Calu3 (cell line): ENCODE measurements at regions not wholly inside any gene's neighbourhood (a gene's known extent, or its start where the extent isn't known, plus 50 kb on each side); places are given as distances from the start of the nearest gene placed in this dataset.

ENCODE experiments used
- BruUV-seq: library from RNA; stranded (reverse); fragments of 400-500 nt; replicated peaks from 2 replicates; lab custom pipeline; 2021; lab: Mats Ljungman, UMichigan
- CTCF ChIA-PET: fragments of 300-600 bp; sonication (Branson Sonifier 250); formaldehyde crosslinking; loops from one replicate; lab custom pipeline; 2022; ENCODE audit warnings: antibody characterized with exemption; lab: Charles Lee
- DNase-seq: peaks from one replicate; pipeline ENCODE4 v3.0.0; 2022
- H3K27ac Mint-ChIP-seq: one replicate; pipeline ENCODE4 v1.8.0; 2022; ENCODE audit warnings: mixed read lengths; ENCODE audit not compliant: unreplicated experiment
- H3K27me3 Mint-ChIP-seq: one replicate; pipeline ENCODE4 v1.8.0; 2022; ENCODE audit warnings: mixed read lengths; ENCODE audit not compliant: unreplicated experiment
- H3K36me3 Mint-ChIP-seq: one replicate; pipeline ENCODE4 v1.8.0; 2022; ENCODE audit warnings: mild to moderate bottlenecking, moderate library complexity, mixed read lengths; ENCODE audit not compliant: insufficient read depth, unreplicated experiment
- H3K4me1 Mint-ChIP-seq: one replicate; pipeline ENCODE4 v1.8.0; 2022; ENCODE audit warnings: mild to moderate bottlenecking, low read depth, mixed read lengths; ENCODE audit not compliant: unreplicated experiment
- H3K4me3 Mint-ChIP-seq: one replicate; pipeline ENCODE4 v1.8.0; 2022; ENCODE audit warnings: mild to moderate bottlenecking, low read depth, moderate library complexity, mixed read lengths; ENCODE audit not compliant: unreplicated experiment
- H3K9me3 Mint-ChIP-seq: one replicate; pipeline ENCODE4 v1.8.0; 2022; ENCODE audit warnings: low read depth, mixed read lengths; ENCODE audit not compliant: unreplicated experiment
- intact Hi-C: fragments of 100-400 bp; cut with micrococcal nuclease; formaldehyde crosslinking; loops from one replicate; pipeline ENCODE4 v1.10.0; 2022; ENCODE audit not compliant: unreplicated experiment
- TF ChIP-seq, protein P1 (sequence below): fragments of 200-600 bp; IDR thresholded peaks from one replicate; pipeline ENCODE4 v1.8.0; 2022; ENCODE audit warnings: antibody characterized with exemption; ENCODE audit not compliant: unreplicated experiment

DNA sequence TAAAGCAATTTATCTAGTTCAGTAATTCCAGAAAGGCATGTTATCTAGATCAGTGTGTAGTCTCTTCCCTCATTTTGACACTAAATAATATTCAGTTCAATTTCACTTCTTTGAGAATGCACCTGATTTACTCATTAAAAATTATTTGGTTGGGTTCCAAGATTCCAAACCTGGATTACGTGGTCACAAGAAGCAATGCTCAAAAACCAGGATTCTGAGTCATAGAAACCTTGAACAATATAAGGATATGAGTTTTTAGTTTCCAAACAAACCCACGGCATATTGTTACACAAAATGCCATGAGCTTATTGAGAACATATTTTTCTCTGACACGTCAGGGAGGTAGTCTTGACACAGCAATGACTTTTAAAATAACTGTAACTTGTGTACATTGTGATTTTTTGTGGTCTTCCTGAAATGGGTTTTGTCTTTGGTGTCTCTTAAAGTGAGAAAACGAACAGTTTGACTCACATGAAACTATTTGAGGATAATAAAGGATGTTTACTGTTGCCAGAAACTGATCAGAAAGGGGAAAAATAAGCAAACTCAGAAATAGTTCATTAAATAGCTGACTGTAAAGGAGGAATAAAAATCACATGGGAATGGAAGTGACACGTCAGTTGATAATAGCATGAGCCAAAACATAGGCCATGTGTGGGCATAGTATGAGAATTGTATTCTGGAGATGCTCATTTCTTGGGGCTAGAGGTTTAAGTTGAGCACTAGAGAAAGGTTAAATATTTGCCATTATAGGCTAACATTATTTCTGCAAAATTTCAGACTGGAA is 617.7 kb upstream of the CDH2 start:
- no peak for DNase-seq
- Mint-ChIP-seq H3K36me3 (no peaks in the 10 kb centered on the region), H3K4me1 (peaks cover 66% of the 10 kb centered on the region), H3K4me3 (peak overlapping the region; percentile 47), H3K9me3 (peaks cover 4% of the 10 kb centered on the region), H3K27me3 (no peaks in the 10 kb centered on the region), H3K27ac (peak overlapping the region; percentile 90)
- CTCF ChIA-PET = no interaction called here
- TF ChIP-seq, protein P1, sequence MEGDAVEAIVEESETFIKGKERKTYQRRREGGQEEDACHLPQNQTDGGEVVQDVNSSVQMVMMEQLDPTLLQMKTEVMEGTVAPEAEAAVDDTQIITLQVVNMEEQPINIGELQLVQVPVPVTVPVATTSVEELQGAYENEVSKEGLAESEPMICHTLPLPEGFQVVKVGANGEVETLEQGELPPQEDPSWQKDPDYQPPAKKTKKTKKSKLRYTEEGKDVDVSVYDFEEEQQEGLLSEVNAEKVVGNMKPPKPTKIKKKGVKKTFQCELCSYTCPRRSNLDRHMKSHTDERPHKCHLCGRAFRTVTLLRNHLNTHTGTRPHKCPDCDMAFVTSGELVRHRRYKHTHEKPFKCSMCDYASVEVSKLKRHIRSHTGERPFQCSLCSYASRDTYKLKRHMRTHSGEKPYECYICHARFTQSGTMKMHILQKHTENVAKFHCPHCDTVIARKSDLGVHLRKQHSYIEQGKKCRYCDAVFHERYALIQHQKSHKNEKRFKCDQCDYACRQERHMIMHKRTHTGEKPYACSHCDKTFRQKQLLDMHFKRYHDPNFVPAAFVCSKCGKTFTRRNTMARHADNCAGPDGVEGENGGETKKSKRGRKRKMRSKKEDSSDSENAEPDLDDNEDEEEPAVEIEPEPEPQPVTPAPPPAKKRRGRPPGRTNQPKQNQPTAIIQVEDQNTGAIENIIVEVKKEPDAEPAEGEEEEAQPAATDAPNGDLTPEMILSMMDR = no peak
- intact Hi-C loops = loop anchor here (10.0 kb wide), 1 partner anchor 360 kb away; no protein-coding TSS in a partner anchor
- no TSS peak for BruUV-seq

DNA sequence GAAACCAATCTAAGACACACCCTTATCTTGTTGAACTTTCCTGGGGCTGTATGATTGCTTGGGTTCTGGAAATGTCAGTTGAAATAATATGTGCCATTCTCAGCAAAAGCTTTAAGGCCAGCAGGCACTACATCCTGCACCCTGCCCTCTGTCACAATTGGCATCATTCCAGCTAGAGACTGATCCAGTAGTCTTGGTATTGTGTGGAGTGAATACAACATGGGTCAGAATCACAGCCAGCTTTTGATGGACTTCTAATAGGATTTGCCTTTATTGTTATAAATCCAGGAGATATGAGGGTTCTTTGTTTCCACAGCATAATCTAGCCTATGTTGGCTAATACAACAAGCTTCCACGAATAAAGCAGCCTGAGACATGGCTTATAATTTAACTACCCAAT is 617.0 kb upstream of the CDH2 start:
- BruUV-seq = no TSS peak
- Mint-ChIP-seq H3K9me3 (peaks cover 4% of the 10 kb centered on the region), H3K27me3 (no peaks in the 10 kb centered on the region), H3K4me3 (no peak overlapping the region), H3K36me3 (no peaks in the 10 kb centered on the region), H3K4me1 (peaks cover 73% of the 10 kb centered on the region), H3K27ac (peak overlapping the region; percentile 90)
- CTCF ChIA-PET = no interaction called here
- TF ChIP-seq, protein P1 = no peak
- DNase-seq = no peak
- intact Hi-C loops = loop anchor here (10.0 kb wide), 1 partner anchor 361 kb away; no protein-coding TSS in a partner anchor

- TF ChIP-seq, protein P1 = no peak
- Mint-ChIP-seq H3K4me3 (peak overlapping the region; percentile 66), H3K36me3 (no peaks in the 10 kb centered on the region), H3K9me3 (no peaks in the 10 kb centered on the region), H3K4me1 (peaks cover 76% of the 10 kb centered on the region), H3K27me3 (no peaks in the 10 kb centered on the region), H3K27ac (peak overlapping the region; percentile 97)
- intact Hi-C loops = loop anchor here (10.0 kb wide), 1 partner anchor 362 kb away; no protein-coding TSS in a partner anchor
- CTCF ChIA-PET = interaction anchor here (0.7 kb wide), 1 partner anchor 21 kb away, joined by 7 read pairs; no protein-coding TSS in a partner anchor
- no peak for DNase-seq
- no TSS peak for BruUV-seq
Observed at GRCh38 chr18:28792404-28793086, 615.6 kb upstream of the CDH2 start.

DNA sequence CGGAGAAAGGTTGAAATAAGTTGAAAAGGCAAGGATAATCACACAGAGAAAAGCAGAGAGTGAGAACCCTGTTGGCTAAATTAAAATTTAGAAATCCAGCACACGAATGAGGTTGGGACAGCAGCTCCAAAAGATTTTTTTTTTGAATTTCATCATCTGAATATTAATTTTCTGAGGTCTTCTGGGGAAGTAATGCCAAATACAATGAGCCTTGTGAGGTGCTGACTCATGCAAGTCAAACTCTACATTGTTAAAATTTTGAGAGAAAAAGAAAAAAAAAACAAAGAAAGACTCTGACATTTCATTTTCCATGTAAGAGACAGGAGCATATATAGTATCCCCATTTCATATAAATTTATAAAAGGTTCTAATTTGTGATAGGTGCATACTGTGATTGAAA is 614.2 kb upstream of the CDH2 start:
- H3K27me3 Mint-ChIP-seq = no peaks in the 10 kb centered on the region
- TF ChIP-seq, protein P1 = no peak
- BruUV-seq = no TSS peak
- H3K4me1 Mint-ChIP-seq = peaks cover 74% of the 10 kb centered on the region
- CTCF ChIA-PET = no interaction called here
- no peak for DNase-seq
- no peak overlapping the region for H3K4me3 Mint-ChIP-seq
- intact Hi-C loops = loop anchor here (10.0 kb wide), 1 partner anchor 364 kb away; no protein-coding TSS in a partner anchor
- peak overlapping the region; percentile 25 for H3K27ac Mint-ChIP-seq
- no peaks in the 10 kb centered on the region for H3K9me3 Mint-ChIP-seq
- no peaks in the 10 kb centered on the region for H3K36me3 Mint-ChIP-seq
